ENCODE measurements at regions not wholly inside any gene's neighbourhood (a gene's known extent, or its start where the extent isn't known, plus 50 kb on each side); places are given as distances from the start of the nearest gene placed in this dataset.

DNA sequence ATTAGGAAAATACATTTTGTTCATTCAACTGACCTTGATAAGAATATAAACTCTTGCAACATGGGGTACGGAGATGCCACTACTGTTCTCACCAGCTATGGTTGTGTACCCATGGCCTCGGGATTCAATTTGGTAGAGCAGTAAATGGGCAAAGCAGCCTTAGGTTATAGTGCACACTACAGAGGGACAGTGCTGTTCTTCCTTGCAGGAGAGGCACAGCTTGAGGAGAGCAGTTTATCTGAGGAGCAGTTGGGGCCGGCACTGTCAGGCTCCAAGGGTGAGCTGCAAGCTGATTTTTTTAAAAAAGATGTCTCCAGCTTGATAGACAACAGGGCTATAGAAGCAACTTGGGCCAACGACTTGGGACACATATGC, 82.4 kb downstream of the SLC35B3 start:
- TF ChIP-seq, protein P1, sequence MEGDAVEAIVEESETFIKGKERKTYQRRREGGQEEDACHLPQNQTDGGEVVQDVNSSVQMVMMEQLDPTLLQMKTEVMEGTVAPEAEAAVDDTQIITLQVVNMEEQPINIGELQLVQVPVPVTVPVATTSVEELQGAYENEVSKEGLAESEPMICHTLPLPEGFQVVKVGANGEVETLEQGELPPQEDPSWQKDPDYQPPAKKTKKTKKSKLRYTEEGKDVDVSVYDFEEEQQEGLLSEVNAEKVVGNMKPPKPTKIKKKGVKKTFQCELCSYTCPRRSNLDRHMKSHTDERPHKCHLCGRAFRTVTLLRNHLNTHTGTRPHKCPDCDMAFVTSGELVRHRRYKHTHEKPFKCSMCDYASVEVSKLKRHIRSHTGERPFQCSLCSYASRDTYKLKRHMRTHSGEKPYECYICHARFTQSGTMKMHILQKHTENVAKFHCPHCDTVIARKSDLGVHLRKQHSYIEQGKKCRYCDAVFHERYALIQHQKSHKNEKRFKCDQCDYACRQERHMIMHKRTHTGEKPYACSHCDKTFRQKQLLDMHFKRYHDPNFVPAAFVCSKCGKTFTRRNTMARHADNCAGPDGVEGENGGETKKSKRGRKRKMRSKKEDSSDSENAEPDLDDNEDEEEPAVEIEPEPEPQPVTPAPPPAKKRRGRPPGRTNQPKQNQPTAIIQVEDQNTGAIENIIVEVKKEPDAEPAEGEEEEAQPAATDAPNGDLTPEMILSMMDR (IDR thresholded peaks at IDR 0.05) = no peak
- TF ChIP-seq POLR2A (IDR thresholded peaks at IDR 0.05) (no peak), EP300 (IDR thresholded peaks at IDR 0.05) (no peak)
